Neutrophil (primary cell): ENCODE measurements at regions not wholly inside any gene's neighbourhood (a gene's known extent, or its start where the extent isn't known, plus 50 kb on each side); places are given as distances from the start of the nearest gene placed in this dataset.

ENCODE experiments used
- H3K27ac ChIP-seq: fragments of 200-600 bp; sonication (generic); 2 replicates; pipeline ENCODE4 v1.5.1; 2016; ENCODE audit warnings: mild to moderate bottlenecking, moderate library complexity
- H3K27me3 ChIP-seq: fragments of 200-600 bp; sonication (generic); 2 replicates; pipeline ENCODE4 v1.6.0; 2016; ENCODE audit warnings: mild to moderate bottlenecking
- H3K36me3 ChIP-seq: fragments of 200-600 bp; sonication (generic); 2 replicates; pipeline ENCODE4 v1.5.1; 2017
- H3K4me1 ChIP-seq, 2 experiments: fragments of 200-600 bp in 1 of 2; sonication (generic) in 1 of 2; 1 replicate in 1 of 2; 2 replicates in 1 of 2; pipeline versions ENCODE4 v1.5.1 to v1.6.1; 2013 to 2016; ENCODE audit warnings: low read depth in 1 of 2, low read length in 1 of 2, mild to moderate bottlenecking in 1 of 2, moderate library complexity in 1 of 2; ENCODE audit not compliant: control insufficient read depth in 1 of 2, insufficient read depth in 1 of 2
- H3K4me3 ChIP-seq, 2 experiments: fragments of 200-600 bp in 1 of 2; sonication (generic) in 1 of 2; 1 replicate in 1 of 2; 2 replicates in 1 of 2; pipeline ENCODE4 v1.5.1; 2013 to 2016; ENCODE audit warnings: low read depth in 1 of 2, low read length in 1 of 2, mild to moderate bottlenecking in 1 of 2, moderate library complexity in 1 of 2
- H3K9me3 ChIP-seq: fragments of 200-600 bp; sonication (generic); 2 replicates; pipeline ENCODE4 v1.5.1; 2016
- TF ChIP-seq, protein P1 (sequence below): fragments of 200-600 bp; sonication (generic); IDR thresholded peaks from 2 replicates; pipeline ENCODE4 v1.5.1; 2016; ENCODE audit warnings: antibody characterized with exemption

DNA sequence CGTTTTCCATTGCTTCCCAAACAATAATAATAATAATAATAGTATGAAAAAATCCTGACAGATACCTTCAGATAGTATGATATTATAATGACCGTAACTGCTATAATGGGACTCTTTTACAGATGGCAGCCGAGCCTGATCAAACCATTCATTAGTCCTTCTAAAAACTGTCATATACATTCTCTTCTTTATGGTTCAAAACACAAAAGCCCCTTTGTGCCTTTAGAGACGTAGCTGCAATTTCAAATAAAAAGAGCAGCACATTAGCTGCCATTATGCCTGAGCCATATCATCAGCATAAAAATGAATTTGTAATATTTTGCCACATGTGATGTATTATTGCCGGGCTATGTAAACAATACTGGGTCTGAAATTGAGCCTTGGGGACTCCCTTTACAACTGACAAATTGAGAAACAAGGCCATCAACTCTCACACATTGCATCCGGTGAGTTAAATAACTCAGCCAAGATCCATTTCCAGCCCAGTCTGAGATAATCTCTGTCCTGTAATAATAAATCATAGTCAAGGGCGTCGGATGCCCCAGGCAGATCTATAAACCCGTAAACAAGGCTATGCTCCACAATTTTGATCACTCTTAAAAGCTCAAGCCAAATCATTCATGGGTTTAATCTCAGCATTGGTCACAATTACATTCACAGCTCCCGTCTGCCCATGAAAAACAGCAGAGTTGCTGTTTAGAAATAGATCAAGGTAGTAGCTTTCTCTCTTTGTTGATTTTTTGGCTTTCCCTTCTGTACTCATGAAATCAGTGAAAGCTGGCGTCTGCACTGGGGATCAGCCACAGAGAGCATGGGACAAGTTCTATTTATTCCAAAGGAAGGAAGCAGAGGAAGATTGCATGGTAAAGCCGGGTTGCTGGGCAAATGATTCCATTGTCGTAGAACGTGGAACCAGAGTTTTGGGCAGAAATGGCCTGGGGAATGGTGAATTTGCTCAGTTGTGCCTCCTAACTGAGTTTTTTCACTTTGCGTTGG is 150.1 kb upstream of the BMPER start:
- Histone ChIP-seq H3K27ac (no peak overlapping the region), H3K4me3 (no peak overlapping the region), H3K9me3 (no peaks in the 10 kb centered on the region), H3K4me1 (no peaks in the 10 kb centered on the region), H3K27me3 (peaks cover 6% of the 10 kb centered on the region), H3K36me3 (no peaks in the 10 kb centered on the region)
- TF ChIP-seq, protein P1, sequence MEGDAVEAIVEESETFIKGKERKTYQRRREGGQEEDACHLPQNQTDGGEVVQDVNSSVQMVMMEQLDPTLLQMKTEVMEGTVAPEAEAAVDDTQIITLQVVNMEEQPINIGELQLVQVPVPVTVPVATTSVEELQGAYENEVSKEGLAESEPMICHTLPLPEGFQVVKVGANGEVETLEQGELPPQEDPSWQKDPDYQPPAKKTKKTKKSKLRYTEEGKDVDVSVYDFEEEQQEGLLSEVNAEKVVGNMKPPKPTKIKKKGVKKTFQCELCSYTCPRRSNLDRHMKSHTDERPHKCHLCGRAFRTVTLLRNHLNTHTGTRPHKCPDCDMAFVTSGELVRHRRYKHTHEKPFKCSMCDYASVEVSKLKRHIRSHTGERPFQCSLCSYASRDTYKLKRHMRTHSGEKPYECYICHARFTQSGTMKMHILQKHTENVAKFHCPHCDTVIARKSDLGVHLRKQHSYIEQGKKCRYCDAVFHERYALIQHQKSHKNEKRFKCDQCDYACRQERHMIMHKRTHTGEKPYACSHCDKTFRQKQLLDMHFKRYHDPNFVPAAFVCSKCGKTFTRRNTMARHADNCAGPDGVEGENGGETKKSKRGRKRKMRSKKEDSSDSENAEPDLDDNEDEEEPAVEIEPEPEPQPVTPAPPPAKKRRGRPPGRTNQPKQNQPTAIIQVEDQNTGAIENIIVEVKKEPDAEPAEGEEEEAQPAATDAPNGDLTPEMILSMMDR: no peak

DNA sequence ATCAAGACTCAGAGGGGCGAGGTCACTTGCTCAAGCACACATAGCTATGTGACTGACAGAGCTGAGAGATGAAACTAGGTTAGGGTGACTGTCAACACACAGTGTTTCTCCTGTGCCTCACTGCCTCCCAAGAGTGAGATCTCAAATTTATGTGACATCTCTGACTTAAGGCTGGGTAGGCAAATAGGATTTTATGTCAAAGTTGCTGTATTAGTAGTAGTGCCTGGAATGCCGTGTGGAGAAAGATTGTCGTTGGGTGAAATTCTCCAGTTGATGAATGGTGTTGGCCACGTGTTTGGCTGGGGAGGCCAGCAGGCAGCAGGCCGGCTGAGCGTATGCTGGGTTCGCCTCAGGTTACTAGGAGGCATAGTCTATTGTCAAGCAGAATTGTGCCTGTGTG is 148.3 kb upstream of the BMPER start:
- H3K9me3 ChIP-seq: no peaks in the 10 kb centered on the region
- TF ChIP-seq, protein P1: no peak
- no peak overlapping the region for H3K4me3 ChIP-seq
- H3K36me3 ChIP-seq: no peaks in the 10 kb centered on the region
- H3K27ac ChIP-seq: no peak overlapping the region
- H3K27me3 ChIP-seq: peaks cover 6% of the 10 kb centered on the region
- H3K4me1 ChIP-seq: no peaks in the 10 kb centered on the region

DNA sequence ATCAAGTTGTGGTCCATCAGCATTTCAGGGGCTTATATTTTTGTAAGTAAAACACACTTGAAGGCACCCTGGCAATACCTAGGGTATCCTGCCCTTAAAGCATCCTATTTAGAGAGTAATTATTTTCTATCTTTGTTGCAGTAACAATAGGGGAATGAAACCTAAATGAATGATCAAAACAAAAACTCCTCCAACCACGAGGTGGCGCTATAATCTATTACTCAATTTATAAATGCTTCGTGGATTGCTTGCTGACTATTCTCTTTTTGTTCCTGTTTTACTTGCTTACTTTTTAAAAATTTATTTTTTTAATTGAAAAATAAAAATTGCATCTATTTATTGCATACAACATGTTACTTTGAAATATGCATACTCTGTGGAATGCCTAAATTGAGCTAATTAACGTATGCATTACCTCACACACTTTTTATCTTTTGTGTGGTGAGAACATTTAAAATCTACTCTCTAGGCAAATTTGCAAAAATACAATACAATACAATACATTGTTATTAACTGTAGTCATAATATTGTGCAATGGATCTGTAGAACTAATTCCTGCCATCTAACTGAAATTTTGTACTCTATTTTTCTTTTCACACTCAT is 147.7 kb upstream of the BMPER start:
- H3K9me3 ChIP-seq: no peaks in the 10 kb centered on the region
- no peak overlapping the region for H3K4me3 ChIP-seq
- H3K27me3 ChIP-seq: peaks cover 6% of the 10 kb centered on the region
- TF ChIP-seq, protein P1: no peak
- H3K4me1 ChIP-seq: no peaks in the 10 kb centered on the region
- no peak overlapping the region for H3K27ac ChIP-seq
- no peaks in the 10 kb centered on the region for H3K36me3 ChIP-seq

DNA sequence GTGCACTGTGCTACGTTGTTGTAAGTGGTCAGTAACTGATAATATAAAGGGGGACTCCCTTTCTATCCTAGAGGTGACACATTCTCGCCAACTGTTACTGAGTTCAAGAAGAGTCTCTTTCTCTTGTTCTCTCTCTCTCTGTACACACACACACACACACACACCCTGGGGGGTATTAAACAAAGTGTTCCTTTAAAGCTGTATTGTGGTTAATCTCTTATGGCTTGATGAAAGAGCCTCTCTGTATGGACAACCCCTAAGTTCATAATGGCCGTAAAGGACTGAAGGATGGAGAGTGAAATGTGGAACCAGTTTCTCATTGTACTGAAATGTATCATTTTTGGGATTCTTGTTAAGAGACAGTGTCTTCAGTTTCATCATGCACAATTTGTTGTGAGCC is 145.2 kb upstream of the BMPER start:
- Histone ChIP-seq H3K4me1 (no peaks in the 10 kb centered on the region), H3K4me3 (no peak overlapping the region), H3K36me3 (no peaks in the 10 kb centered on the region), H3K27ac (no peak overlapping the region), H3K9me3 (no peaks in the 10 kb centered on the region), H3K27me3 (peaks cover 6% of the 10 kb centered on the region)
- TF ChIP-seq, protein P1: no peak

DNA sequence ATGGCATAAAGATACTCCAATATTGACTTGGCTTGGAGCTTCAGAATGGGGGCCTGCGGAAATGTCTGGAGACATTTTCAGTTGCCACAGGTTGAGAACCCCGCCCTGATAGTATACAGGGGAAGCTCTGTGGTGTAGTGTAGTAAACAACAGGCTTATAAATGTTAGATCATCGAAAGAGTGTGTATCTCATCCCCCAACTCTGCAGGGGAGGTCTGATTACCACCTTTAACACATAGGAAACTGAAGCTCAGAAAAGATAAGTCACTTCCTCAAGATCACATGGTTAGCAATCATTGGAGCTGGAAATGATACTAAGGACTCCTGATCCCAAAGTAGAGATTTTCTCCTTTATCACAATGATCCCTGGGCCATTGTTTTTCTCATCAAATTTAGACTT is 144.5 kb upstream of the BMPER start:
- H3K27me3 ChIP-seq: peaks cover 6% of the 10 kb centered on the region
- TF ChIP-seq, protein P1: no peak
- H3K4me3 ChIP-seq: no peak overlapping the region
- H3K27ac ChIP-seq: no peak overlapping the region
- no peaks in the 10 kb centered on the region for H3K4me1 ChIP-seq
- no peaks in the 10 kb centered on the region for H3K36me3 ChIP-seq
- no peaks in the 10 kb centered on the region for H3K9me3 ChIP-seq
